WERI-Rb-1 (cell line): ENCODE measurements at regions not wholly inside any gene's neighbourhood (a gene's known extent, or its start where the extent isn't known, plus 50 kb on each side); places are given as distances from the start of the nearest gene placed in this dataset.

Experiments used
- DNase-seq: peaks from one replicate; pipeline ENCODE4 v3.0.0-alpha.2; 2020
- H3K27ac ChIP-seq: fragments of 250-450 bp; sonication (Bioruptor Pico); 2 replicates; pipeline ENCODE4 v1.5.1; 2020; ENCODE audit warnings: mild to moderate bottlenecking, moderate library complexity
- H3K27me3 ChIP-seq: fragments of 250-450 bp; sonication (Bioruptor Pico); 2 replicates; pipeline ENCODE4 v1.5.1; 2021; ENCODE audit warnings: mild to moderate bottlenecking, low read depth, moderate library complexity; ENCODE audit not compliant: insufficient read depth, severe bottlenecking
- H3K36me3 ChIP-seq: fragments of 250-450 bp; sonication (Bioruptor Pico); 2 replicates; pipeline ENCODE4 v1.5.1; 2020; ENCODE audit warnings: mild to moderate bottlenecking, moderate library complexity
- H3K4me3 ChIP-seq: 2 replicates; pipeline ENCODE4 v1.5.1; 2011; ENCODE audit warnings: low read depth, mild to moderate bottlenecking, control low read depth, low read length
- H3K9me3 ChIP-seq: fragments of 250-450 bp; sonication (Bioruptor Pico); 2 replicates; pipeline ENCODE4 v1.5.1; 2021; ENCODE audit warnings: mild to moderate bottlenecking, moderate library complexity; ENCODE audit not compliant: severe bottlenecking
- TF ChIP-seq, protein P1 (sequence below): IDR thresholded peaks from 2 replicates; pipeline ENCODE4 v1.5.1; 2011; ENCODE audit warnings: low read depth, mild to moderate bottlenecking, control low read depth, inconsistent platforms, low read length

DNA sequence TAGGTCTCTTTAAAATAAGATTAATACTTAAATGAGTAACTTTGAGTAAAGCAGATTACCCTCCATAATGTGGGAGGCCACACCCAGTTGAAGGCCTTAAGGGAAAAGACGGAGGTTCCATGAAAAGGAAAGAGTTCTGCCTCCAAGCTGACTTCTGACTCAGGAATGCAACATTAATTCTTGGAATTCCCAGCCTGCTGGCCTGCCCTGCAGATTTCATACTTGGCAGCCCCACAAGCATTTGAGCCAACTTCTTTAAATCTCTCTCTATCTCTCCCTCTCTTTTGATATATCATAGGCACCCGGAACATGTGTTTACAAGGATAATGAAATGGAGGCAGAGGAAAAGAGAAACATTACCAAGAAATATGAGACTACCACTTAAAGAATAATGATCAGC lies 902.3 kb upstream of the MIR17HG start:
- no peak overlapping the region for H3K27ac ChIP-seq
- no peaks in the 10 kb centered on the region for H3K36me3 ChIP-seq
- no peak for DNase-seq
- TF ChIP-seq, protein P1, sequence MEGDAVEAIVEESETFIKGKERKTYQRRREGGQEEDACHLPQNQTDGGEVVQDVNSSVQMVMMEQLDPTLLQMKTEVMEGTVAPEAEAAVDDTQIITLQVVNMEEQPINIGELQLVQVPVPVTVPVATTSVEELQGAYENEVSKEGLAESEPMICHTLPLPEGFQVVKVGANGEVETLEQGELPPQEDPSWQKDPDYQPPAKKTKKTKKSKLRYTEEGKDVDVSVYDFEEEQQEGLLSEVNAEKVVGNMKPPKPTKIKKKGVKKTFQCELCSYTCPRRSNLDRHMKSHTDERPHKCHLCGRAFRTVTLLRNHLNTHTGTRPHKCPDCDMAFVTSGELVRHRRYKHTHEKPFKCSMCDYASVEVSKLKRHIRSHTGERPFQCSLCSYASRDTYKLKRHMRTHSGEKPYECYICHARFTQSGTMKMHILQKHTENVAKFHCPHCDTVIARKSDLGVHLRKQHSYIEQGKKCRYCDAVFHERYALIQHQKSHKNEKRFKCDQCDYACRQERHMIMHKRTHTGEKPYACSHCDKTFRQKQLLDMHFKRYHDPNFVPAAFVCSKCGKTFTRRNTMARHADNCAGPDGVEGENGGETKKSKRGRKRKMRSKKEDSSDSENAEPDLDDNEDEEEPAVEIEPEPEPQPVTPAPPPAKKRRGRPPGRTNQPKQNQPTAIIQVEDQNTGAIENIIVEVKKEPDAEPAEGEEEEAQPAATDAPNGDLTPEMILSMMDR: no peak
- H3K27me3 ChIP-seq: no peaks in the 10 kb centered on the region
- H3K9me3 ChIP-seq: no peaks in the 10 kb centered on the region
- no peak overlapping the region for H3K4me3 ChIP-seq

DNA sequence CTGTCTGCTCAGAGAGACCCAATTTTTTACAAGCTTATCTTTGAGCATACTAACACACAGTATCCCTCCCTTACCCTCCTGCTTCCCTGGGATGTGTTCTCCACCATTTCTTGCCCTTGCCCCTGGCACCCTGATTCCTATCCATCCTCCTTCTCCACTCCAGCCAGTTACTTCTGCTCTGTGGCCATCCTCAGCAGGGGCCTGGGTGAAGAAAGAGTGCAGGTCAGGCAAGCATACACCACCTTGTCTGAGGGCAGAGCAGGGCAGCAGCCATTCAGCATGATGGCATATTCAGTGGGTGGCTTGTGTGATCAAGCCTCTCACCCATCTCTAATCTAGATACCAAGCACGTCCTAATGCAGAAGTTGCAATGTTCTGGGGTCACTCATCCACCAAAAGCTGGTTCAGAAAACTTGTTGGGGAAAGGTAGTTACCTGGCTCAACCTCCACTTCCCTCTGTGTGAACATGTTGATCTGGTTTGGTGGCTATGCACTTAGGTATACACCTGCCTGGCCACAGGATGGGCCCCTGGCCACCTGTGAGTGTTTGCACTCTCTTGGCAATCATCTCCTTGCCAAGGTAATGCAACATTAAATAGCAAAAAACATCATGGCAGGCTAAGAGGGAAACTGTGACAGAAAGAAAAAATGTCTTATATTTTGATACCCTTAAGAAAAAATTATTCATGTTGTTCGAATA lies 900.3 kb upstream of the MIR17HG start:
- Histone ChIP-seq H3K36me3 (no peaks in the 10 kb centered on the region), H3K27ac (no peak overlapping the region)
- TF ChIP-seq, protein P1: no peak

DNA sequence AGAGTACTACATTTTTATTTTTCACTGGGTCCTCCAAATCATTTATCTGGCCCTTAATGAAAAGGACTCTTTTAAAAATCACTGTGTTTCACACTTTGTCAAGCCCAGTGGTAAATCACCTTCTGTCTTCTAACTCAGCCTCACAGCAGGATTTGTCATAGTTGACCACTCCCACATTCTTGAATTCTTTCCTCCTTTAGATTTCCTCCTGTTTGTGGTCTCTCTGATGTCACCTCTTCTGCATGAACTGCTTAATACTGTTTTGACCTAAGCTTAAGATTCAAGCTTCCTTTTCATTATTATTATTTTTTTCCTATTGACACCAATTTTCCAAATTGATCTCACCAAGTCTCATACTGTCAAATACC lies 899.8 kb upstream of the MIR17HG start:
- H3K9me3 ChIP-seq: no peaks in the 10 kb centered on the region
- TF ChIP-seq, protein P1: no peak
- no peak for DNase-seq
- no peak overlapping the region for H3K27ac ChIP-seq
- H3K27me3 ChIP-seq: no peaks in the 10 kb centered on the region
- H3K4me3 ChIP-seq: no peak overlapping the region
- H3K36me3 ChIP-seq: no peaks in the 10 kb centered on the region

More for the DNA sequence above, 900.3 kb upstream of the MIR17HG start:
- Histone ChIP-seq H3K27me3 (no peaks in the 10 kb centered on the region), H3K4me3 (no peak overlapping the region), H3K9me3 (no peaks in the 10 kb centered on the region)
- DNase-seq: no peak

DNA sequence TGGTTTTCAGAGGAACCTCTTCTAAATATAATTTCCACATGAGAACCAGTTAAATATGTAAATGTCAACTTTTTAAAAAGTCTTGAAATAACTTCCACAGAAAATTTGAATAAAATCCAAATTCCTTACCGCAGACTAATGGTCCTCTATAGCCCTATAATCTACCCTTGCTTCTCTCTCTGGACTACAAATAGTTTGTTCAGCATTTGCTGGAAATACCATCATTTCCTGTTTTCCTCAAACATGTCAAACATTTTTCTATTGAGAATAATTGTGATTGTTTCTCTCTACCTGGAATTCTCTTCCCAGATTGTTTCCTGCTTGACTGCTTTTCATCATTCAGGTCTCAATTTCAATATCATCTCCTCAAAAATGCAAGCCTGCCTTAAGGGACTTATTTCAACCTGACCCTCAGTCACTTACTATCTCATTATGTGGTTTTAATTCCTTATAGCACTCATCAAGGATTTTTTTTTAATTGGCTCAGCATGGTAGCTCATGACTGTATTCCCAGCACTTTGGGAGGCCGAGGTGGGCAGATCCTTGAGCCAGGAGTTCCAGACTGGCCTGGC lies 898.9 kb upstream of the MIR17HG start:
- Histone ChIP-seq H3K27ac (no peak overlapping the region), H3K9me3 (no peaks in the 10 kb centered on the region)

DNA sequence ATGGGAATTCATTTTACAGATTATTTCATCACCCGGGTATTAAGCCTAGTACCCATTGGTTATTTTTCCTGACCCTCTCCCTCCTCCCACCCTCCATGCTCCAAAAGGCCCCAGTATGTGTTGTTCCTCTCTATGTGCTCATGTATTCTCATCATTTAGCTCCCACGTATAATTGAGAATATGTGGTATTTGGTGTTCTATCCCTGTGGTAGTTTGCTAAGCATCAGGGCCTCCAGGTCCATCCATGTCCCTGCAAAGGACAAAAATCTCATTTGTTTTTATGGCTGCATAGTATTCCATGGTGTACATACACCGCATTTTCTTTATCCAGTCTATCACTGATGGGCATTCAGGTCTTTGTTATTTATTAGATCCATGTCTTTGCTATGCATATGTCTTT lies 894.1 kb upstream of the MIR17HG start:
- Histone ChIP-seq H3K4me3 (no peak overlapping the region), H3K36me3 (no peaks in the 10 kb centered on the region), H3K27me3 (no peaks in the 10 kb centered on the region), H3K27ac (no peak overlapping the region), H3K9me3 (no peaks in the 10 kb centered on the region)
- no peak for DNase-seq
- TF ChIP-seq, protein P1: no peak

More for the DNA sequence above, 898.9 kb upstream of the MIR17HG start:
- H3K27me3 ChIP-seq: no peaks in the 10 kb centered on the region
- H3K4me3 ChIP-seq: no peak overlapping the region
- no peak for DNase-seq
- TF ChIP-seq, protein P1: no peak
- no peaks in the 10 kb centered on the region for H3K36me3 ChIP-seq
